Trophoblast cell (in vitro differentiated cells and primary cell): ENCODE measurements at regions not wholly inside any gene's neighbourhood (a gene's known extent, or its start where the extent isn't known, plus 50 kb on each side); places are given as distances from the start of the nearest gene placed in this dataset.

Experiments used
- DNase-seq, 2 donors: peaks; one replicate each; pipeline ENCODE4 v3.0.0-alpha.2; 2016
- H2AFZ ChIP-seq: 2 replicates; pipeline ENCODE4 v1.6.1; 2013; ENCODE audit warnings: low read length, moderate library complexity, mild to moderate bottlenecking; ENCODE audit not compliant: insufficient read depth, poor library complexity
- H2AK5ac ChIP-seq: 2 replicates; pipeline ENCODE4 v1.6.1; 2013; ENCODE audit warnings: mild to moderate bottlenecking, low read length
- H2BK120ac ChIP-seq: 2 replicates; pipeline ENCODE4 v1.6.1; 2013; ENCODE audit warnings: low read length, mild to moderate bottlenecking, moderate library complexity; ENCODE audit not compliant: insufficient read depth, poor library complexity
- H2BK12ac ChIP-seq: 2 replicates; pipeline ENCODE4 v1.6.1; 2013; ENCODE audit warnings: mild to moderate bottlenecking, low read length, moderate library complexity
- H2BK5ac ChIP-seq: 2 replicates; pipeline ENCODE4 v1.6.1; 2013; ENCODE audit warnings: low read length, low read depth, moderate library complexity, mild to moderate bottlenecking; ENCODE audit not compliant: poor library complexity
- H3K14ac ChIP-seq: 2 replicates; pipeline ENCODE4 v1.6.1; 2013; ENCODE audit warnings: mild to moderate bottlenecking, low read length
- H3K18ac ChIP-seq: 2 replicates; pipeline ENCODE4 v1.6.1; 2013; ENCODE audit warnings: mild to moderate bottlenecking, low read length
- H3K23ac ChIP-seq: 2 replicates; pipeline ENCODE4 v1.6.1; 2013; ENCODE audit warnings: low read length
- H3K27ac ChIP-seq: 2 replicates; pipeline ENCODE4 v1.5.1; 2013; ENCODE audit warnings: low read depth, mild to moderate bottlenecking, inconsistent platforms, low read length, moderate library complexity
- H3K27me3 ChIP-seq: 2 replicates; pipeline ENCODE4 v1.6.1; 2013; ENCODE audit warnings: inconsistent platforms, mild to moderate bottlenecking, low read length, moderate library complexity; ENCODE audit not compliant: insufficient read depth
- H3K36me3 ChIP-seq, 2 experiments: 1 replicate in 1 of 2; 2 replicates in 1 of 2; pipeline ENCODE4 v1.6.1; 2013; ENCODE audit warnings: low read length in 2 of 2, mild to moderate bottlenecking in 2 of 2, moderate library complexity in 1 of 2; ENCODE audit not compliant: insufficient read depth in 2 of 2, control insufficient read depth in 1 of 2
- H3K4ac ChIP-seq: 2 replicates; pipeline ENCODE4 v1.6.1; 2013; ENCODE audit warnings: low read depth, mild to moderate bottlenecking, low read length, moderate library complexity
- H3K4me1 ChIP-seq, 2 experiments: 1 replicate in 1 of 2; 2 replicates in 1 of 2; pipeline ENCODE4 v1.6.1; 2013; ENCODE audit warnings: low read length in 2 of 2, mild to moderate bottlenecking in 2 of 2, moderate library complexity in 1 of 2; ENCODE audit not compliant: insufficient read depth in 2 of 2, control insufficient read depth in 1 of 2
- H3K4me2 ChIP-seq: 2 replicates; pipeline ENCODE4 v1.6.1; 2013; ENCODE audit warnings: inconsistent platforms, mild to moderate bottlenecking, low read length, moderate library complexity
- H3K4me3 ChIP-seq: 2 replicates; pipeline ENCODE4 v1.5.1; 2013; ENCODE audit warnings: mild to moderate bottlenecking, low read depth, low read length, inconsistent platforms
- H3K79me1 ChIP-seq: one replicate; pipeline ENCODE4 v1.6.1; 2013; ENCODE audit warnings: low read length
- H3K79me2 ChIP-seq: 2 replicates; pipeline ENCODE4 v1.6.1; 2013; ENCODE audit warnings: low read length, mild to moderate bottlenecking; ENCODE audit not compliant: control insufficient read depth, insufficient read depth, poor library complexity
- H3K9ac ChIP-seq: 2 replicates; pipeline ENCODE4 v1.6.1; 2013; ENCODE audit warnings: mild to moderate bottlenecking, low read length
- H3K9me3 ChIP-seq: 2 replicates; pipeline ENCODE4 v1.6.1; 2013; ENCODE audit warnings: low read depth, mild to moderate bottlenecking, control low read depth, inconsistent platforms, low read length; ENCODE audit not compliant: insufficient read depth
- H4K12ac ChIP-seq: 2 replicates; pipeline ENCODE4 v1.6.1; 2013; ENCODE audit warnings: low read depth, mild to moderate bottlenecking, low read length, moderate library complexity
- H4K8ac ChIP-seq: 2 replicates; pipeline ENCODE4 v1.6.1; 2013; ENCODE audit warnings: low read depth, mild to moderate bottlenecking, low read length, moderate library complexity
- H4K91ac ChIP-seq: one replicate; pipeline ENCODE4 v1.6.1; 2013; ENCODE audit warnings: low read depth, mild to moderate bottlenecking, low read length, moderate library complexity
- WGBS: extraction: QIAGEN DNeasy Blood & Tissue Kit; methylation state at CpG from one replicate; pipeline ENCODE4 v1.1.7; 2013; ENCODE audit warnings: missing lambda C conversion rate; ENCODE audit not compliant: insufficient read length, insufficient coverage; ENCODE audit errors: extremely low coverage; 5-methylcytosine and 5-hydroxymethylcytosine counted together

- no peak overlapping the region for H2BK12ac ChIP-seq
- no peak overlapping the region for H3K9ac ChIP-seq
- H2AFZ ChIP-seq = no peak overlapping the region
- no peak overlapping the region for H3K18ac ChIP-seq
- H2AK5ac ChIP-seq = no peak overlapping the region
- H4K8ac ChIP-seq = no peak overlapping the region
- H2BK120ac ChIP-seq = no peak overlapping the region
- H3K27me3 ChIP-seq = no peaks in the 10 kb centered on the region
- H3K23ac ChIP-seq = no peak overlapping the region
- H3K27ac ChIP-seq = no peak overlapping the region
- H3K36me3 ChIP-seq = no peaks in the 10 kb centered on the region
- no peaks in the 10 kb centered on the region for H3K79me1 ChIP-seq
- no peak for DNase-seq
- H3K4me2 ChIP-seq = no peak overlapping the region
- no peak overlapping the region for H3K14ac ChIP-seq
- peaks cover 92% of the 10 kb centered on the region for H3K9me3 ChIP-seq
- H3K79me2 ChIP-seq = no peaks in the 10 kb centered on the region
- H3K4me3 ChIP-seq = peak overlapping the region; percentile 6
- WGBS = no CpG with 5 or more reads among the region's 14 CpGs
- H3K4ac ChIP-seq = no peak overlapping the region
- H2BK5ac ChIP-seq = no peak overlapping the region
- no peaks in the 10 kb centered on the region for H3K4me1 ChIP-seq
- H4K12ac ChIP-seq = no peak overlapping the region
- H4K91ac ChIP-seq = no peak overlapping the region
Observed at GRCh38 chr15:25182736-25183445, 228.1 kb downstream of the SNRPN start.

DNA sequence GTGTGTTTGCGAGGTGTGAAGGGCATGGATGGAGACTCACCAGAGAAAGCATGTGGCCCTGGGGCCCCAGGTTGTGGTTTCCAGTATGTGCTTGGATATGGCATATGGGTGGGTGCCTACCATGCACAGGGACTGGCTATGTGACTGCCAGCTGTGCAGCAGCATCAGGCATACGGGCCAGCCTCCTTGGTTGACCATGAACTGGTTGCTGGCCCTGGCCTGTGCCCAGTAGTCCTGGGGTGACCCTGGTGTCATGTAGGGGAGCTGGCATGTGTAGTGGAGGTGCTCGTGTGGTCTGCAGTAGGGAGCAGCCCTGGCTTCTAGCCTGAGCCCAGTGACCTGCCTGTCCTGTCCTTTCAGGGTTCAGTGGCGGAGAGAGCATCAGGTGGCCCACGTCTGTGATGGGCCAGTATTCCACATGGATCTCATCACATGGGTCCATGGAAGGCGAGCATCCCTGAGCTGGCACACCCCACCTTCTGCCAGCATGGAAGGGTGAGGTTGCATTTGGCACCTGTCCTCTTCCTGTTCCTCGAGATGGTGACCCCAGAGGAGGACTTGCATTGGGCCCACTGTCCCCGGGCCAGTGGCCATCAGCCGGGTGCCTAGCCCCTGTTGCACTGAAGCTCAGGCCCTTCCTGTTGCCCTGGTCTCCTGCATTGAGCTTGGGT is 228.9 kb downstream of the SNRPN start:
- H3K23ac ChIP-seq = no peak overlapping the region
- no peak overlapping the region for H4K12ac ChIP-seq
- no peak overlapping the region for H3K4ac ChIP-seq
- no peak overlapping the region for H3K27ac ChIP-seq
- H2AK5ac ChIP-seq = no peak overlapping the region
- no peaks in the 10 kb centered on the region for H3K36me3 ChIP-seq
- no peak overlapping the region for H4K91ac ChIP-seq
- peaks cover 94% of the 10 kb centered on the region for H3K9me3 ChIP-seq
- H3K9ac ChIP-seq = no peak overlapping the region
- H3K14ac ChIP-seq = no peak overlapping the region
- H2BK120ac ChIP-seq = no peak overlapping the region
- no peak overlapping the region for H2BK12ac ChIP-seq
- H3K79me1 ChIP-seq = no peaks in the 10 kb centered on the region
- no peaks in the 10 kb centered on the region for H3K4me1 ChIP-seq
- H3K79me2 ChIP-seq = no peaks in the 10 kb centered on the region
- no peak for DNase-seq
- no peak overlapping the region for H2BK5ac ChIP-seq
- no CpG with 5 or more reads among the region's 9 CpGs for WGBS
- H3K27me3 ChIP-seq = no peaks in the 10 kb centered on the region
- no peak overlapping the region for H3K18ac ChIP-seq
- no peak overlapping the region for H2AFZ ChIP-seq
- no peak overlapping the region for H4K8ac ChIP-seq
- no peak overlapping the region for H3K4me2 ChIP-seq
- no peak overlapping the region for H3K4me3 ChIP-seq

GRCh38 chr15:25184356-25185155 is 229.8 kb downstream of the SNRPN start:
- peaks cover 93% of the 10 kb centered on the region for H3K9me3 ChIP-seq
- no peak overlapping the region for H2BK5ac ChIP-seq
- no peak overlapping the region for H4K8ac ChIP-seq
- no peak for DNase-seq
- no peak overlapping the region for H2AFZ ChIP-seq
- H3K4me2 ChIP-seq = no peak overlapping the region
- no peak overlapping the region for H3K4me3 ChIP-seq
- no peak overlapping the region for H3K9ac ChIP-seq
- H2BK12ac ChIP-seq = no peak overlapping the region
- no peaks in the 10 kb centered on the region for H3K79me1 ChIP-seq
- H3K36me3 ChIP-seq = no peaks in the 10 kb centered on the region
- H3K14ac ChIP-seq = no peak overlapping the region
- H3K4ac ChIP-seq = no peak overlapping the region
- H4K91ac ChIP-seq = no peak overlapping the region
- H2AK5ac ChIP-seq = no peak overlapping the region
- H3K4me1 ChIP-seq = no peaks in the 10 kb centered on the region
- H3K18ac ChIP-seq = no peak overlapping the region
- no peak overlapping the region for H3K23ac ChIP-seq
- H3K27me3 ChIP-seq = no peaks in the 10 kb centered on the region
- H2BK120ac ChIP-seq = no peak overlapping the region
- no peak overlapping the region for H4K12ac ChIP-seq
- H3K79me2 ChIP-seq = no peaks in the 10 kb centered on the region
- WGBS = no CpG with 5 or more reads among the region's 12 CpGs
- no peak overlapping the region for H3K27ac ChIP-seq

DNA sequence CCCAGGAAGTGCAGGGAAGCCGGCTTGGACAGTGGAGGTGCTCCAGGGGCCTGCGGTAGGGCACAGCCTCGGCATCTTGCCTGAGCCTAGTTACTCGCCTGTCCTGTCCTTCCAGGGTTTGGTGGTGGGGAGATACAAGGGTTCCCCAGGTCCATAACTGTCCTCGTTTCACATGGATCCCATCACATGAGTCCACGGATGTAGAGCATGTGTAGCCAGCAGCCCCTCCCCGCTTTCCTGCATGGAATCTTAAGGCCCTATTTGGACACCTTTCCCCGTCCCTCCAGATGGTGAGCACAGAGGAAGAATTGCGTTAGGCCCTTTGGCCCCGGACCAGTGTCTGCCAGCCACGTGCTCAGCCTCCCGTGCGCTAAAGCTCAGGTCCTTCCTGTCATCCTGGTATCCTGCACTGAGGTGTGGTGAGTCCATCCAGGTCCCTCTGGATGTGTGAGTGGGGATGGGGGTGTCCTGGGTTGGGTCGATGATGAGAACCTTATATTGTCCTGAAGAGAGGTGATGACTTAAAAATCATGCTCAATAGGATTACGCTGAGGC is 230.4 kb downstream of the SNRPN start:
- H2AFZ ChIP-seq = no peak overlapping the region
- H3K4me1 ChIP-seq = no peaks in the 10 kb centered on the region
- H3K4me2 ChIP-seq = no peak overlapping the region
- H2AK5ac ChIP-seq = no peak overlapping the region
- H4K91ac ChIP-seq = no peak overlapping the region
- H2BK5ac ChIP-seq = no peak overlapping the region
- H2BK12ac ChIP-seq = no peak overlapping the region
- H3K14ac ChIP-seq = no peak overlapping the region
- H3K27ac ChIP-seq = no peak overlapping the region
- no peak overlapping the region for H2BK120ac ChIP-seq
- DNase-seq = no peak
- no peaks in the 10 kb centered on the region for H3K36me3 ChIP-seq
- no peak overlapping the region for H4K8ac ChIP-seq
- no CpG with 5 or more reads among the region's 15 CpGs for WGBS
- H3K23ac ChIP-seq = no peak overlapping the region
- H3K18ac ChIP-seq = no peak overlapping the region
- H3K79me1 ChIP-seq = no peaks in the 10 kb centered on the region
- H4K12ac ChIP-seq = no peak overlapping the region
- no peak overlapping the region for H3K4me3 ChIP-seq
- H3K27me3 ChIP-seq = no peaks in the 10 kb centered on the region
- H3K79me2 ChIP-seq = no peaks in the 10 kb centered on the region
- H3K9ac ChIP-seq = no peak overlapping the region
- no peak overlapping the region for H3K4ac ChIP-seq
- peaks cover 92% of the 10 kb centered on the region for H3K9me3 ChIP-seq
